Stomach smooth muscle (tissue), 2 donors: ENCODE measurements at regions not wholly inside any gene's neighbourhood (a gene's known extent, or its start where the extent isn't known, plus 50 kb on each side); places are given as distances from the start of the nearest gene placed in this dataset.
"Not testable (repeated sequence)": the region's sequence is repeated elsewhere in the genome, so short reads cannot be mapped to it uniquely, and the experiment has no call there.

Source experiments
- H3K27ac ChIP-seq: one replicate; pipeline ENCODE4 v1.7.0; 2013; ENCODE audit warnings: mild to moderate bottlenecking, low read length, inconsistent platforms
- H3K27me3 ChIP-seq, 2 donors: one replicate each; pipeline ENCODE4 v1.7.0; 2013; ENCODE audit warnings: low read length in 2 of 2; ENCODE audit not compliant: insufficient read depth in 2 of 2, control insufficient read depth in 1 of 2
- H3K36me3 ChIP-seq, 2 donors: one replicate each; pipeline ENCODE4 v1.7.0; 2013; ENCODE audit warnings: low read length in 2 of 2; ENCODE audit not compliant: control insufficient read depth in 2 of 2, insufficient read depth in 2 of 2
- H3K4me1 ChIP-seq: one replicate; pipeline ENCODE4 v1.7.0; 2013; ENCODE audit warnings: low read length; ENCODE audit not compliant: control insufficient read depth, insufficient read depth
- H3K4me3 ChIP-seq, 2 donors: one replicate each; pipeline ENCODE4 v1.7.0; 2013; ENCODE audit warnings: low read length in 2 of 2
- H3K9ac ChIP-seq, 2 donors: one replicate each; pipeline ENCODE4 v1.7.0; 2013; ENCODE audit warnings: low read length in 2 of 2, mild to moderate bottlenecking in 1 of 2
- H3K9me3 ChIP-seq, 2 donors: one replicate each; pipeline ENCODE4 v1.7.0; 2013; ENCODE audit warnings: low read length in 2 of 2; ENCODE audit not compliant: control insufficient read depth in 2 of 2
- donor health status: healthy.
- donor health status: Pancreatic carcinoma.

DNA sequence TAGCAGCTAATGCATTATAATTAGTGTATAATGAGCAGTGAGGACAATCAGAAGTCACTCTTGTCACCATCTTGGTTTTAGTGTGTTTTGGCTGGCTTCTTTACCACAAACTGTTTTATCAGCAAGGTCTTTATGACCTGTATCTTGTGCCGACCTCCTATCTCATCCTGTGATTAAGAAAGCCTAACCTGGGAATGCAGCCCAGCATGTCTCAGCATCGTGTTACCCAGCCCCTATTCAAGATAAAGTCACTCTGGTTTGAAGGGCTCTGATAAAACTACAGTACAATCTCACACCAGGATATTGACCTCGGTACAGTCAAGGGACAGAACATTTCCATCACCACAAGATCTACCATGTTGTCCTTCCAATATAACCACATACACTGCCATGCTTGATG, 604.7 kb upstream of the AMELY start:
- Histone ChIP-seq H3K36me3 (no peaks in the 10 kb centered on the region), H3K9me3 (no peaks in the 10 kb centered on the region), H3K4me1 (no peaks in the 10 kb centered on the region), H3K4me3 (no peak overlapping the region), H3K27me3 (no peaks in the 10 kb centered on the region), H3K9ac (no peak overlapping the region), H3K27ac (no peak overlapping the region)

DNA sequence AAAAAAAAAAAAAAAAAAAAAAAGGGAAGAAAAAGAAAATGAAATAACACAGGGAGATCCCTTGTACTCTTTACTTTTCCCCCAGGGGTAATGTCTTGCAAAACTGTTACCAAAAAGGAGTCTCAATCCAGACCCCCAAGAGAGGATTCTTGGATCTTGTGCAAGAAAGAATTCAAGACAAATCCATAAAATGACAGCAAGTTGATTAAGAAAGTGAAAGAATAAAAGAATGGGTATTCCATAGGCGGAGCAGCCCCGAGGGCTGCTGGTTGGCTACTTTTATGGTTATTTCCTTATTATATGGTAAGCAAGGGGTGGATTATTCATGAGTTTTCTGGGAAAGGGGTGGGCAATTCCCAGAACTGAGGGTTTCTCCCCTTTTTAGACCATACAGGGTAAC, 604.3 kb upstream of the AMELY start:
- no peak overlapping the region for H3K9ac ChIP-seq
- H3K36me3 ChIP-seq = no peaks in the 10 kb centered on the region

DNA sequence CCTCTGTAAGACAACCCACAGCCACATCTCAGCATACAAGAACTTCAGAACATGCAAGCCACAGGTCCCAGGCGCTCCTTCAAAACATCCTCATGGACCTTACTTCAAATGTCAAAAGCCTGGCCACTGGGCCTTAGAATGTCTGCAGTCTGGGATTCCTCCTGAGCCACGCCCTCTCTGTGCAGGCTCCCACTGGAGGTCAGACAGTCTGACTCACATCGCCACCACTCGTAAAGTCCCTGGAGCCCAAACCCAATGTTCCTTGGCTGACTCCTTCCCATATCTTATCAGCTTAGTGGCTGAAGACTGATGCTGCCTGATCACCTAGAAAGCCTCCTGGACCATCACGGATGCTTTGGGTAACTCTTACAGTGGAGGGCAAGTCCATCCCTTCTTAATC, 591.3 kb upstream of the AMELY start:
- H3K36me3 ChIP-seq = no peaks in the 10 kb centered on the region
- H3K27me3 ChIP-seq = no peaks in the 10 kb centered on the region
- no peaks in the 10 kb centered on the region for H3K9me3 ChIP-seq
- no peak overlapping the region for H3K9ac ChIP-seq
- no peaks in the 10 kb centered on the region for H3K4me1 ChIP-seq
- H3K4me3 ChIP-seq = no peak overlapping the region
- H3K27ac ChIP-seq = no peak overlapping the region

More for the DNA sequence above, 604.3 kb upstream of the AMELY start:
- no peak overlapping the region for H3K27ac ChIP-seq
- no peaks in the 10 kb centered on the region for H3K9me3 ChIP-seq
- H3K4me1 ChIP-seq = no peaks in the 10 kb centered on the region
- no peak overlapping the region for H3K4me3 ChIP-seq
- no peaks in the 10 kb centered on the region for H3K27me3 ChIP-seq

DNA sequence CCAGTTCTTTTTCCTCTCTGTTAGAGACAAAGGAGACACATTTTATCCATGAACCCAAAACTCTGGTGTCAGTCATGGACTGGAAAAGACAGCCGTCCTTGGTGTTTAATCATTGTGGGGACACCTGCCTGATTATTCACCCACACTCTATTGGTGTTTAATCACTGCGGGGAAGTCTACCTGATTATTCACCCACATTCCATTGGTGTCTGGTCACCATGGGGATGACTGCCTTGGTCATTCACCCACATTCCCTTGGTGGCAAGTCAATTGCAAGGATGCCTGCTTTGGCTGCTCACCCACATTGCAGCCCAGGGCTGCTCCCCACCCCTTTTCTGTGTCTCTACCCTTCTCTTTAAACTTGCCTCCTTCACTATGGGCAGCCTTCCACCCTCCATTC, 589.7 kb upstream of the AMELY start:
- Histone ChIP-seq H3K27ac (no peak overlapping the region), H3K4me1 (no peaks in the 10 kb centered on the region), H3K4me3 (no peak overlapping the region), H3K9me3 (no peaks in the 10 kb centered on the region), H3K9ac (no peak overlapping the region), H3K36me3 (no peaks in the 10 kb centered on the region), H3K27me3 (no peaks in the 10 kb centered on the region)

DNA sequence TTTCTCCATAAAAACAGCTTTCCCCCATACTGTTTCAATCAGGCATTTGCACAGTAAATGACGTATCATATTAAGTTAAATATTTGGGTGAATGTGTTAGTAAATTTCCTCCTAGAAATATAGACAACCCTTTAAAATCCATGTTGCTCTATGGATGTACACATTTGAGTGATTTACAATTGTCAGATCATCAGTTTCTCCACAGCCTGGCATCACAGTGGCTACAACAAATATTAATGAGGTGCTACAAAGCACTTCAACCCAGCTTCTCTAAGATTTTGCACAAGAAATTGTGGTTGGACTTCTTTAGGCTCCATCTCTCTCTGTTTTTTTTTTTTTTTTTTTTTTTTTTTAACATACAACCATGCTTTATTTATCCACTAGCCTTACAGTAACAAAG, 584.4 kb upstream of the AMELY start:
- no peaks in the 10 kb centered on the region for H3K27me3 ChIP-seq
- H3K9ac ChIP-seq = no peak overlapping the region
- no peaks in the 10 kb centered on the region for H3K9me3 ChIP-seq
- no peak overlapping the region for H3K27ac ChIP-seq
- no peaks in the 10 kb centered on the region for H3K4me1 ChIP-seq
- no peaks in the 10 kb centered on the region for H3K36me3 ChIP-seq
- H3K4me3 ChIP-seq = no peak overlapping the region

GRCh38 chrY:7484455-7485285, 573.1 kb upstream of the AMELY start:
- H3K27ac ChIP-seq, H3K36me3 ChIP-seq, H3K27me3 ChIP-seq, H3K4me3 ChIP-seq, H3K4me1 ChIP-seq, H3K9me3 ChIP-seq, H3K9ac ChIP-seq: not testable (repeated sequence)

GRCh38 chrY:7471976-7472375, 560.4 kb upstream of the AMELY start:
- no peak overlapping the region for H3K27ac ChIP-seq
- H3K9ac ChIP-seq = no peak overlapping the region
- no peaks in the 10 kb centered on the region for H3K36me3 ChIP-seq

GRCh38 chrY:7470037-7470436, 558.5 kb upstream of the AMELY start:
- Histone ChIP-seq H3K9me3 (no peaks in the 10 kb centered on the region), H3K36me3 (no peaks in the 10 kb centered on the region), H3K27me3 (no peaks in the 10 kb centered on the region), H3K27ac (no peak overlapping the region), H3K9ac (no peak overlapping the region), H3K4me1 (no peaks in the 10 kb centered on the region), H3K4me3 (no peak overlapping the region)

More at GRCh38 chrY:7471976-7472375, 560.4 kb upstream of the AMELY start:
- H3K4me3 ChIP-seq = no peak overlapping the region
- H3K4me1 ChIP-seq = no peaks in the 10 kb centered on the region
- no peaks in the 10 kb centered on the region for H3K9me3 ChIP-seq
- no peaks in the 10 kb centered on the region for H3K27me3 ChIP-seq

DNA sequence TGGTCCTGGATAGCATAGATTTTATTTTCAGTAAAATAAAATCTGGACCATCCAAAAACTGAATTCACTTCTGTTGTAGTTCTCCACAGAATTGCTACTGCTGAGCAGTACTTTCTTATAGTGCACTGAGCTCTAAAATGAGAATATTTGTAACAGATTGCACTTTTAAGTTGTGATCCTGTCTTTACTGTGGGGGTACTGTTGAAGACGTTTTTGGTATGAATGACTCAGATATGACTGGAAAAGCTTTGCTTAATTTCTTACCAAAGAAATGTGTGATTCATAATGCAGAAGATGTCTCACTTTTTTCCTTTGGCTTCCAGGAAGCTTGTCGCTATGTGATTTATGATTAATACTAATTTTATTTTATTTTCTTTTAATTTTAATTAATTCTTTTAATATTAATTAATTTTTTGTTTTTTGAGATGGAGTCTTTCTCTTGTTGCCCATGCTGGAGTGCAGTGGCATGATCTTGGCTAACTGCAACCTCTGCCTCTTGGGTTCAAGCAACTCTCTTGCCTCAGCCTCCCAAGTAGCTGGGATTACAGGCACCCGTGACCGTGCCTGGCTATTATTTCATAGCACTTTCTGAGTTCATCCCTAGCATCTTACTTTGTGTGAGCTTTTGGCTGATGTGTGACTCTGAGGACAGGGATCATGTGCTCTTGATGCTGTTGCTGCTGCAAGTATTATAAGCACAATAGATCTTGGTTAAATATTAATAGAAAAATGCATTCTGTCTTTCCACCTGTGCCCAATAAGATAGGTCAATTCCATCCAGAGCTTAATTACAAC, 557.6 kb upstream of the AMELY start:
- Histone ChIP-seq H3K4me1 (no peaks in the 10 kb centered on the region), H3K36me3 (no peaks in the 10 kb centered on the region), H3K9me3 (no peaks in the 10 kb centered on the region), H3K27me3 (no peaks in the 10 kb centered on the region), H3K9ac (no peak overlapping the region), H3K4me3 (no peak overlapping the region), H3K27ac (no peak overlapping the region)

DNA sequence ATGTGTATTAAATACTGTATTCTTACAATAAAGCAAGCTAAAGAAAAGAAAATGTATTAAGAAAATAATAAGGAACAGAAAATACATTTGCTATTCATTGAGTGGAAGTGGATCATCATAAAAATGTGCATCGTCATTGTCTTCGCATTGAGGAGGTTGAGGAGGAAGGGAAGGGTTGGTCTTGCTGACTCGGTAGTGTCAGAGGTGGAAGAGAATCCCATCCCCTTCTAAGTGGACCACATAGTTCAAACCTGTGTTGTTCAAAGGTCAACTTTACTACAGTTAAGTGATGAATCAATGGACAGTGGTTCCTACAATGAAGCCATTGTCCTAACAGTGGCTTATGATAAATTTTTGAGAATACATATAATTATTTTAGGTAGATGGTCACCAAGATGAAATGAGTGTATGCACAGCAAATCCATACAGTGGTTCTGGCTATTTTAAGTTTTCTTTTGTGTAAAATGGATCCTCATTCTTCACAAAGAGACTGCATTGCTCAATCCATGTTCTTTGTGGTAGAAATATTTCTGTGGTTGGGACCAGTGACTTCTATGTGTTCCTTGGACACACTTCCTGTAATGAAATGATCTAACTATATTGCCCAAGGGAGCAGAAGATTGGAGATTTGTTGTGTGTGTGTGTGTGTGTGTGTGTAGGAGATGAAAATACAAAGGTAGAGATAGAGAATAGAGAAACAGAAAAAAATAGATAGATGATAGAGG, 556.4 kb upstream of the AMELY start:
- Histone ChIP-seq H3K9me3 (no peaks in the 10 kb centered on the region), H3K36me3 (no peaks in the 10 kb centered on the region), H3K27ac (no peak overlapping the region)

More for the DNA sequence above, 556.4 kb upstream of the AMELY start:
- no peak overlapping the region for H3K4me3 ChIP-seq
- no peak overlapping the region for H3K9ac ChIP-seq
- H3K27me3 ChIP-seq = no peaks in the 10 kb centered on the region
- no peaks in the 10 kb centered on the region for H3K4me1 ChIP-seq
